ENCODE measurements at regions not wholly inside any gene's neighbourhood (a gene's known extent, or its start where the extent isn't known, plus 50 kb on each side); places are given as distances from the start of the nearest gene placed in this dataset.

DNA sequence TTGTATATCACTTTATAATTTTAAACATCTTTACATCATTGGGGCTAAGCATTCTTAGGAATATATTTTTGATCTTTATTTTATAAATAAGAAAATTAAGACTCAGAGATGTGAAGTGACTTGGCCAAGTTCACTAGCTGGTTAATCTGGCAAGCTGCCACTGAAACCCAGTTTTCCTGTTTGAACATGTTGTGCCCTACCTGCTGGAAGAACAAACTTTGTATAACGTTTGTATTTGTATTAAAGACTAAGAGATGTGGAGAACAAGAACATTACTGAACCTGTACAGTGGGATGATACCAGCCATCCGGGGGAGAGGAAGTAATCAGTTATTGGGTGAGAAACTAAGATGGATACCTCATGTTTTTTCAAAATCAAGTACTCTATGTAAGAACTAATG is 77.2 kb upstream of the SIPA1L2 start:
- TF ChIP-seq, protein P1, sequence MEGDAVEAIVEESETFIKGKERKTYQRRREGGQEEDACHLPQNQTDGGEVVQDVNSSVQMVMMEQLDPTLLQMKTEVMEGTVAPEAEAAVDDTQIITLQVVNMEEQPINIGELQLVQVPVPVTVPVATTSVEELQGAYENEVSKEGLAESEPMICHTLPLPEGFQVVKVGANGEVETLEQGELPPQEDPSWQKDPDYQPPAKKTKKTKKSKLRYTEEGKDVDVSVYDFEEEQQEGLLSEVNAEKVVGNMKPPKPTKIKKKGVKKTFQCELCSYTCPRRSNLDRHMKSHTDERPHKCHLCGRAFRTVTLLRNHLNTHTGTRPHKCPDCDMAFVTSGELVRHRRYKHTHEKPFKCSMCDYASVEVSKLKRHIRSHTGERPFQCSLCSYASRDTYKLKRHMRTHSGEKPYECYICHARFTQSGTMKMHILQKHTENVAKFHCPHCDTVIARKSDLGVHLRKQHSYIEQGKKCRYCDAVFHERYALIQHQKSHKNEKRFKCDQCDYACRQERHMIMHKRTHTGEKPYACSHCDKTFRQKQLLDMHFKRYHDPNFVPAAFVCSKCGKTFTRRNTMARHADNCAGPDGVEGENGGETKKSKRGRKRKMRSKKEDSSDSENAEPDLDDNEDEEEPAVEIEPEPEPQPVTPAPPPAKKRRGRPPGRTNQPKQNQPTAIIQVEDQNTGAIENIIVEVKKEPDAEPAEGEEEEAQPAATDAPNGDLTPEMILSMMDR (conservative IDR thresholded peaks at IDR 0.05 in 1 of 2, IDR thresholded peaks at IDR 0.05 in 1 of 2; ENCODE audit: low read depth in 1 of 2, low read length in 2 of 2): no peak
- TF ChIP-seq EZH2 (IDR thresholded peaks at IDR 0.05; ENCODE audit: low read length, missing control alignments): no peak

Measured in fibroblast of lung (primary cell).